Activated naive CD4-positive, alpha-beta T cell (primary cell): ENCODE measurements at regions not wholly inside any gene's neighbourhood (a gene's known extent, or its start where the extent isn't known, plus 50 kb on each side); places are given as distances from the start of the nearest gene placed in this dataset.

Experiments
- DNase-seq, 4 experiments: peaks; one replicate each; lab custom pipeline; 2025; lab: John Stamatoyannopoulos, UW

DNA sequence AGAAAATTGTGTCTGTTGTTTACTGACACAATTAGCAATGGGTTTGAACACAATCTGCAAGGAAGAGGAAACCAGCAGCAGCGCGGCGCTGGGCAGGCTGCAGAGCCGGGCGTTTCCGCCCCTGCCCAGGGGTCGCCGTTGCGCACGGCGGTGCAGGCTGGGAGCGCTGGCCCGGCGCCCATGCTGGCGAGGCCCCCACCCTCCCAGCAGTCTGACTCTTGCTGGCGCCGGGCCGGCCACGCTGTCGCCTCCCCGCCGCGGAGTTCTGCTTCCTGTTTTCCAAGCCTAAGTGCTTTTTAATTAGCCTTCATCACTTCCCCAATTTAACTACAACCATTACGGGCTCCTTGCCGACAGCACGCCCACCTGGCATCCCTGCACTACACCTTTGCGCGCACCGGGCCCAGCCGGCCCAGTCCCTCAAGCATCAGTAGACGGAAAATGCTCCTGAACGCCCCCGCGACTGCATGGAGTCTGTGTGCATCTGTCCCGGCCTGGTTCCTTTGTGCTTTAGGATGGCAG lies 212.1 kb downstream of the GXYLT1 start:
- DNase-seq, result no peak

DNA sequence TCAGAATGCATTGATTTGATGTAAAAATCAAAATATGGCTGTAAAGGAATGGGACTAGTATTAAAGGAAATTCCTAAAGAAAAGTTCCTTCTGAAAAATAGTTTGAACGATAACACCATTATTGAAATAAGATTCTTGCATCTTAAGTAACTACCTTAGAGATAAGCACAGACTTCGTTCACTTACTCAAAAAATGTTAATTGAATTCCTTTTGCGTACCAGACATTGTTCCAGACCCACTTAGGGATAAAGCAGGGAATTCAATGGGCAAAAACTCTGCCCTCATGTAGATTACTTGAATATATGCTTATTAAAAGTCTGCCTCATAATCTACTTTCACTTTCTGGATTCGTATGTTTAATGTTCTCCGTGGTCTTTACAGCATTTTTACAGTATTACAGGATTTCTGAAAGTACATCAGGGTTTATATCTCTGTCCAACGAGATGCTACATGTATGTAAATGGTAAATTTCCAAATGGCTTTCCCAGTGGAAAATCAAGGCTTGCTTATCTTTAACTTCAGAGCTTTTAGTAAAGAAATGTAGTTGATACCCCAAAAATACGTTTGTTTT lies 213.7 kb downstream of the GXYLT1 start:
- no peak for DNase-seq

DNA sequence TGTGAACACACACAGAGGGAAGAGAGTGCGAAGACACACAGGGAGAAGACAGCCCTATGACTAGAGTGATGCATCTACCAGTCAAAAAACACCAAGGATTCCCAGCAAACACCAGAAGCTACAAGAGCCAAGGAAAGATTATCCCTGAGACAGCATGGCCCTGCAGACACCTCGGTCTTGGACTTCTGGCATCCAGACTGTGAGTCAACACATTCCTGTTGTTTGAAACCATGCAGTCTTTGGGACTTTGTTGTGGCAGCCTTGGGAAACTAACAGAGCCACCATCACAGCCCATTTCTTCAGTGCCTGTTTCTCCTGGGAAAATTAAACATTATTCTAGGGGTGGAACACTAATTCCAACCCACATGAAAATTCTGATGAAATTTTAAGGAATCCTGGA lies 220.6 kb downstream of the GXYLT1 start:
- no peak for DNase-seq

DNA sequence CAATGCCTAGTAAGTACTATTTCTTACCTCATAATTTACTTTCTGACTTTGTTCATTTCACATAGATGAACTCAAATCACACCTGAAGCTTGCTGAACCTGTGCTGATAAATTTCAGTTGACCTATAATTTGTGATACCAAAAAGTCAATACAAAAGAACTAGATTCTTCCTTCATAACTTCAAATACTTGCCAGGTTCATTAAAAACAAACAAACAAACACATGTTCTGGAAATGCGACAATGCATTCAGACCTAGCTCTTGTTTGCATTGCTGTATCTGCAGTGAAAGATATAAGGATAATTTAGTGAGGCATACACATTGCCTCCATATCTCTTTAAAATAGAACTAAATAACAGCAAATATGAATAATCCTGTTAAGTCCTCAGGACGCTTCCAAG lies 221.3 kb downstream of the GXYLT1 start:
- no peak for DNase-seq

DNA sequence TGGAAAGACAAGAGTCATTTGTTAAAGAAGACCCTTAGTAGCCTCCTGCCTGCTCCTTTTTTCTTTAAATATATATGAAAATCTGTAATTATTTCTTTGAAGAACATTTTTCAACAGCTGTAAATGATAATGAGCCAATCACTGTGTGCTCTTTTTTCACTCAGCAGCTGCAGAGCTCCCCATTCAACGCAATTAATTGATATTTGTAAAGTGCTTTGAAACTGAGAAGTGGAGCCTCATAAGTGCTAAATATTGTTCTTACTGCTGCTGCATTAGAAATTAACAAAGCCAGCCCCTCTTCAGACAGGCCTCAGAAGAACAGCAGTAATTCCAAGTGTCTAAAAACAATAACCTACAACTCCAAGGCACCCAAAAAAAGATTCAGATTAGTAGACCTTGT lies 224.3 kb downstream of the GXYLT1 start:
- no peak for DNase-seq

DNA sequence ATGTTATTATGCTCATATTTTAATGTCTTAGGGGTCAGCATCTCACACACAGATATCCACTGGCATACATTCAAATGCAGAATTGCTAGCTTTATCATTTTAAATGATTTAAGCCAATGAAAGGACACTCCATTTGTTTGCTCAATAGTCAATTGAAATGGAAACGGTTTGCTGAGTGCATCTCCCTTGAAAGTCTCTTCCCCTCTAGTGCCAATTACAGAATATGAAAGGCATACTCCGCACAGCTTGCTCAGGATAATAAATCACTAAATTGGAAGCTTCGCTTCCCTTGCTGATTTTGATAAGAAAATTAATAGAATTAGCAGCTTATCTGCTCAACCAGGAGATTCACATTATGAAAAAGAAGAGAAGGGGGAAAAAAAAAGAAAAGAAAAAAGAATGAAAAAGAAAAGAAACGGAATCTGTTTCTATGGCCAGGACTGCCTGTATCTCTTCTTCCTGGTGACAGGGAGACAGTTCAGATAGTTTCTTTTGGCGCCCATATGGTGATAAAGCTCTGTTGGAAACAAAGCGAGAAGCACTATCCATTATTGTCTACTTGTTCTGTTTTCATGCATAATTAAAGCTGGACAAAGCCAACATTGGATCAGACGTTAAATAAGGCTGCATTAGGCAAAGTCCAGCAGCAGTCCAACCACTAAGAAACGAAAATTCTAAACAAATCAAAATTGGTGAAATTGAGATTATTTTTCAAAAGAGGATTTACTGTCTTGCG lies 225.0 kb downstream of the GXYLT1 start:
- no peak for DNase-seq

DNA sequence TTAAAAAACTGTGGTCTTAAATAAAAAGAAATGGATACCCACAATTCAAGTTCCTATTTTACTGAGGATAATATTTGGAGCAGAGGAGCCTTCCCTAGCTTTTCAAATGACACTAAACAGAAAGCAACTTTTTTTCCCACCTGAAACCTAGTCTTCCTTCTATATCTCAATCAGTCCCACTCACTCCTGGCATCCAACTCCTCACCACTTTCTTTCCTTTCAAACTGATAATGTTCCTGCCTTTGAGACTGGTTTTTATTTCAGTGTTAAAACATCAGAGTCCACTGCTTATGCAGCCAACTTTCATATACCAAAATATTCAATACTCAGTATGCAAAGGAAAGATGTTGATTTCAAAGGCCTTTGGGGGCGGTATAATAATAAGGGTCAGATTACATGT lies 225.6 kb downstream of the GXYLT1 start:
- no peak for DNase-seq

DNA sequence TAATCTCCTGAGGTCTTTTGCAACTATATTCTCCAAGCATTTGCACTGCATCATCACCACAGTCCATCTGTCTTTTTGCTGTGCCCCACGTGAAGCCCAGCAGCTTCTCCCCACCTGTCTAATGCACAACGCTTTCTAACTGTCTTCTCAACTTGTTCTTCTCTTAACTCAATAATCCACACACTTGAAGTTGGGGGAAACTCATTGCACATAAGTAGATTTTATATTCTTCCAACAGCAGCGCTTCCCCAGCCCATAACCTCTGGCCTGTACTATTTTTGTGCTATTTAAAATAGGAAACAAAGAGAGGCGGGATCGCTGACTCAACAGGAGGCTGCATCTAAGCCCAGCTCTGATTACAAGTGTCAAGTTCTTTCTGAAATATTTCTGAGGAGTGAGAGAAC lies 226.7 kb downstream of the GXYLT1 start:
- DNase-seq, result no peak

DNA sequence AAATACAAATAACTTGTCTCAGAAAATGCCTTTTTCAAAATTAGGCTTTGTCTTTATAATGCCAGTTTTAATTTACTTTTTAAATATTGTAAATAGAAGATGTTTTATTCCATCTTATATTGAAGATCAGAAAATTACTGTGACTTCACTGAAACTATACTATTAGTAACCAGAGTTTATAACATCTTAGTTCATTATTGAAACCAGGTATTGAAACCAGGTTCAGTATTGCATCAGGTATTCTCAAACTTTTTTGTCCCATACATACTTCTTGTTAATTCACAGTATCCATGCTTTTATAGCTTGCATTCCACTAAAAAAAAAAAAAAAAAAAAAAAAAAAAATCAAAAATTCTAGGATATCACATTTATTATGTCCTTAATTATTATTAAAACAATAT lies 227.5 kb downstream of the GXYLT1 start:
- DNase-seq, result no peak

DNA sequence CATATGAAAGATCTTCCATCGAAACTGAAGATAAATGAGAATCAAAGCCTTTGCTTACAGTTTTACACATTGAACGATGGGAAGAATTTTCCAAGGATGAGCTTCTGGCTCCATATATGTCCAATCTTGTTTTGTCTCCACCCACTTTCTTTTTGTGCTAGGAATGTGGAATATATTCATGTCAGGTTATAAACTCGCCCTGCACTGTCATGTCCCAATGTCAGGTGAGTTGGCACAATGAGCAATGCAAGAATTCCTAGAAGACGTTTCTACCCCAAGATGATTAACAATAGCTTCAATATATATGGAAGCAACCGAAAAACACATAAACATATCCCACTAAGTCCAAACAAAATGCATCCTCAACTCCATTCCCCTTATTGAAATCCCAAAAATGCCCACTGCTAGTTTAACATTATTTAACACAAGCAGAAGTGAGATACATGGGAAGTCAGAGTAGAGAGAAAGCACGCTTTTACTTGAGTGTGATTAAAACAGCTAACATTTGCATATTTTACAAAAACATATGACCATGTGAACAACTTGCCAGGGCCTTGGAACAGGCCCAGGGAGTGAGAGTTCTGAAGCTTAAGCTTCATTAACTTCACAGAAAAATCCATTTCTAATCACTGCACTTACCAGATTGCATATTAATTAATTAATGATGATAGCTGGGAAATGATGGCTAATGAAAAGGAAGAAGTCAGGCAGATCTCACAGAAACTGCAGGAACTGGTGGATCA lies 233.9 kb downstream of the GXYLT1 start:
- DNase-seq, result no peak

DNA sequence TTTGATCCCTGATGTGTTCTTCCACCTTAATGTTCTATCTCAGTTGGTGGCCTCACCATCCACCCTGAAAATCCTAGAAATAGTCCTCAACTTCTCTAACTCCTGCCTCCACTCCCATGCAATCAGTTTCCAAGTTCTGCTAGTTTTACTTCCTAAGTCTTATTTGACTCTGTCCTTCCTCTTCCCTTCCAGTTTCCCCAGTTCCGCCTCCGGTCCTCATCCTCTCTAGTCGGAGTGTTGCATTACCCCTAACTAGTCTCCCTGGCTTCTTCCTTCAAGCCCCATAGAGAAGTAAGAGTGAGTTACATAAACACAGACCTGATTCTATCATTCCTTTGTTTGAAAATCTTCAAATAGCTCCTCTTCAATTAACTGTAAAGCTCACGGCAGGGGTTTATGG lies 236.5 kb downstream of the GXYLT1 start:
- no peak for DNase-seq

DNA sequence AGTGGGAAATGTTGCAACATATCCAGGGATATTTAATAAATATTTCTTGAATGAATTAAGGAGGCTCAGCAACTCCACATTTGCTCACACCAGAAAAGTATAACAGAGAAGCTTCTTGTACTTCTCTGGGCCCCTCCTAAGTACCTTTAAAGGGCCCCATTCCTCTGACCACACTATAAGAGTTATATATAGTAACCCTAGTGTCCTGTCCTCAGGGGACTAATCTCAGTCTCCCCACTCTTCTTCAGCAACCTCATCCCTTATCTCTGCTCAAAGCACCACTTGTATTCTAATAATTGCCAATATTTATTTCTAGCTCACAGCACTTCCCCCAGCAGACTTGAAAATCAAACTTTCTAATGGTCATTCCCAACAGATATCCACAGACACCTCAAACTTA lies 237.1 kb downstream of the GXYLT1 start:
- no peak for DNase-seq

DNA sequence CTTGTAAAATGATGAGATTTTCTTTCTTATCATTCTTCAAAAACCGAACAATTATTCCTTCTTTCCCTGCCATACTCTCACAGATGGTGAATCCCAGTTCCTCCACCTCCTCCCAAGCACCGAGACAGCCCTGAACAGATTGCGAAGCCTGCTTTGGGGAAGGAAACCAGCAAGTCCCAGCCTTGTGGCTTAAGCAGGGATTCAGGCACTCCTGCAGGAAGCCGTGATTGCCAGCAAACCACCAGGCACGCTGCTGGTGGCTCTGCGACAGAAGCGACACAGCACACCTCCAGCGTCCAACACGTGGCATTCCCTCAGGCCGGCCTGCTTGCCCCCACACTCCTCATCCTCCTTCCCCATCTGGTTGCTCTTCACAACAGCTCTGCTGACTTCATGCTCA lies 237.7 kb downstream of the GXYLT1 start:
- DNase-seq, result no peak

DNA sequence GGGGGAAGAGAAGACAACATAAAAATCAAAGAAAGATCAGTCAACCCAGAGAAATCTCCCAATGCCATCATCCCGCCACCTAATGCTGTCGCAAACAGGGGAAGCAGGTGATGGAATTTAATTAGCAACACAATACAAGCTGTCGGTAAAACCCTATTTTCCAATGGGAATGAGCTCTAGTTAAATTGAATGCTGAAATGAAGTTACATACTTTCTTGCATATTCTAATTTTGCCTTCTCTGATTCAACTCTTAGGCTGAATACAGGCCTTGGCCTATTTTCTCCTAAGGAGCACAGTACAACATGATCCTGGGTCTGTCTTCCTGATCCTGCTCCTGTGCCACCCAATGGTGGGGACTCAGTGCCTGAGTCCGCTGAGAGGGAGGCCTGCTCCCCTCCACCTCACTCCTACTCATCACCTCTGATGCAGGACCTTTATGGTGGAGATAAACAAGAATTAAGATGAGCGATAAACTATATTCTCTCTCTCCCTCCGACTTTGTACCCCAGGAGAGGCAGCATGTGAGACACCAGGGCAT lies 238.8 kb downstream of the GXYLT1 start:
- DNase-seq, result no peak

DNA sequence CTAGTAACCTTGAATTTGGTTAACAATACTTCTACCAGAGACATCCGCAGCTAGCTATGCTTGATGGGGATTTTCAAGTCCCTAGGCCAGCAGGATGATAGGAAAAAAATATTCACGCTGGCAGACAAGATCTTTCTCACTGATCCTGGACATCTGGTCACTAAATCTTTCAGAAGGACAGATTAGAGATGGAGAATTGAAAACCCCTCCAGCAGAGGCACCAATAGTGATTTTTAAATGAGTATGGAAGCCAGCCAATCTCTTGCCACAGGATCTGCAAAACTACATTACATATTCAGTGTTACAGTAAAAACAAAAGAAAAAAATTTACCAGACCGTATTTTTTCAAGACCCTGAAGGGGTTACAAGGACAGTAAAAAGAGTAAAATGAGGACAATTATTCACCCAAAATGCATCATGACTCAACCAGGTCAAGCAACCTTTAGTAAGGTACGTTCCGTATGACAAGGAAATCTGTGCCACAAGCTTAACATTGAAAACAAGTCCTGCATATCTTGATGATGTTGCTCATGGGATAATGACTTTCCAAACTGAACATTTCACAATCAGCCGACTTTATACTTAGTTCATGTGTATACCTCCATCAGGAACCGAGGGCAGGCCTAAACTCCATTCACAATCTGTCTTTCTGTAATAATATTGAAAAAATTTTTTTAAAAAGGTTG lies 239.5 kb downstream of the GXYLT1 start:
- no peak for DNase-seq

DNA sequence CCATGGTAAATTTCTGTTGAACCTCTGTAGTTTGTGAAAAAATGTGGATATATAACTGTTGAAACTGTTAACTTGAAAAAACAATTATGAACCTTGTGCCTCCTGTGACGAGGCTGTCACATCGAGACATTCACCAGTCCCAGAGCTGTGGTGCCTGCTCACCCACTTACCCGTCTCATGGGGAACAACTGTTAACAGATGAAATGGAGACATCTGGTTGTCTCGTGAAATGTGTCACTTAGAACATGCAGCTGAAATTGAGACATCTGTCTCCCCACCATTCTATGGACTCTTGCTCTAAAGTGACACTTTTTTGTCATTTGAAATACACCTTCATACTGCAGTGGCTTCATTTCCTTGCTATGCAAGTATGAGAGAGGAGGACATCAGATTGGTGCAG lies 240.6 kb downstream of the GXYLT1 start:
- no peak for DNase-seq

DNA sequence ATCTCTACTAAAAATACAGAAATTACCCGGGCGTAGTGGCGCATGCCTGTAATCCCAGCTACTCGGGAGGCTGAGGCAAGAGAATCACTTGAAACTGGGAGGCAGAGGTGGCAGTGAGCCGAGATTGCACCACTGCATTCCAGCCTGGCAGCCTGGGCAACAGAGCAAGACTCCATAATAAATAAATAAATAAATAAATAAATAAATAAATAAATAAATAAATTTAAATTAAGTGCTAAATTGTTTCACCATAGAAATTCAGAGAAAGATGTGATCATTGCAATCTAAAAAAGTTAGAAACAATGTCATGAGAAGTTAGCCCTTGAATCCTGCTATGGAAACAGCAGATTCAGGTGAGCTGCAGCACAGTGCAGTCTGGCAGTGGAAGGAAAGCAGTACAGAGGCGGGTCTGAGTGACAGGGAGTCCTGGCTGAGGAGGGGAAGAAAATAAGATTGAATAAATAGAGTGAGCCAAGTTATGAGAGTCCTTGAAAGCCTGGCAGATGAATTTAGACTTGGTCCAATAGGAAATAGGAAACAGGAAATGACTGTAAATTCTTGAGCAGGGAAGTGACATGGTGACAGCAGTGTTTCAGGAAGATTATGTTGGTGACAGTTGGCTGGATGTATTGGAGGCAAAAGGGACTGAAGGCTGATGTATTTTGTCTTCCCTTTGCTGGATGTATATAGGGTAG lies 241.5 kb downstream of the GXYLT1 start:
- no peak for DNase-seq

DNA sequence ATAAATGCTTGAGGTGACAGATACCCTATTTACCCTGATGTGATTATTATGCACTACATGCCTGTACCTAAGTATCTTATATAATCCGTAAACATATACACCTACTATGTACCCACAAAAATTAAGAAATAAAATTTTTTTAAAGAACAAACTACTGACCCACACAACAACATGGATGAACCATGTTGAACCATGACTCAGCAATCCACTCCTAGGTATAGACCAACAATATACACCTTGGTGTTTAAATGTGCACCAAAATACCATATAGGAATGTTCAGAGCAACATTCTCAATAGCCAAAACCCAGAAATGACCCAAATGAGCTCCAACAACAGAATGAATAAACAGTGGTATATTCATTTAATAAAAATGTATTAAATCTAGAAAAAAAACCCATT lies 245.1 kb downstream of the GXYLT1 start:
- DNase-seq, result no peak

DNA sequence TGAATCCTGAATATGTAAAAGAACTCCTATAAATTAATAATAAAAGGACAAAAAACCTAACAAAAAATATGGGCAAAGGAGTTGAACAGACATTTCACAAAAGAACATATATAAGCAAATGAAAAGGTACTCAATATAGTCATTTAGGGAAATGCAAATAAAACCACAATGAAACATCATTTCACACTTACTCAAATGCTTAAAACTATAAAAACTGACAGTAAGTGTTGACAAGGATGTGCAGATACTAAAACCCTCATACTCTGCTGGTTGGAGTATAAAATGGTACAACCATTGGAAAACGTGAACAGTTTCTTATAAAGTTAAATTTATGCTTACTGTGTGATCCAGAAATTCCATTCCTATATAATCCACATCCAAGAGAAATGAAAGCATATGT lies 247.1 kb downstream of the GXYLT1 start:
- DNase-seq, result no peak

DNA sequence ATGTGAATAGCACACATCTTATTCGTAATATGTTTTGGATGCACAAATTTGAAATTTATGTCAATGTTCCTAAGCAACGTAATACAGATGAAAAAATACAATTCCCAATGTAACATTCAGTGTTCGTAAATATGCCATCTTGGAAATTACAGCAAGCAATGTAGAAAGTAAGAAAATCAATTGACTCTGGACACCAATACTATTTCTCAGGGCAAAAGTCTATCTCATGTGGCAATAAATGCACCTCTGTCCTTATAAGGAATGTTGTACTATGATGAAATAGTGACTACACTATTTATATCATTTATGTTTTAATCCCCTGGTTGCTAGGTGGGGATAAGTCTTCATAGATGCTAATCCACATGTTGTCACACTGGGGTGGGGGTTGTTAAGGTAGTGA lies 251.2 kb downstream of the GXYLT1 start:
- DNase-seq, result no peak

DNA sequence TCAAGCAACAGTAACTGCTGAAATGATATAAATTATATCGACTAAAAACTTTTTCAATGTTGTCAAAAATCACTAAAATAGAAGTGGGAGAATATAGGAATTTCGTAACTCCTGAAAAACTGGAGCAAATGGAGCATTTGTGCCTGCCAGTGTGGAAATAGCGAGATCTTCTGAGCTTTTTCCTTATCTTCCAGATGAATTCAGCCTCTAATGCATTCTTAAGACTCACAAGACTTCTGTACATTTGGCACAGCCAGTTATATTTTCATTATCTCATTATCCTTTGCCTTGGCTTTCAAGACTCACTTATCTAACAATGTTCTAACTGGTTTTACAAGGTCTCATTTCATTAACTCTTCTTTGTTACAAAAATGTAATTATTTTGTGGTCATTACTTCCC lies 252.4 kb downstream of the GXYLT1 start:
- DNase-seq, result no peak

DNA sequence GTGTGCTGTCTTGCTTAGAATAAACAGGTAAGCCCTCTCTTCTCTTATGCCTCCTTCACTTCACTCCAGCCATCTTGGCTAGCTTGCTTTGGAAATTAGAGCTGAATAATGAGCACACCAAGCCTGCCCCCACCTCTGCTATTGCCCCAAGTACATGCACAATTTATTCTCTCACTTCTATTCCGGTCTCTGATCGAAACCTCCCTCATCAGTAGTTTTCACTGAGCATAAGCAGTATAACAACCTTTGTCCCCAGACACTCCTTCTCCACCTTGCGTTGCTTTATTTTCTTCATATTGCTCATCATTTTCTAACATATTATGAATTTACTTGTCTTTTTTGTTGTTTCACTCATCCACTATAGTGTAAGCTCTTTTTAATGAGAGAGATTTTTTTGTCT lies 253.4 kb downstream of the GXYLT1 start:
- DNase-seq, result no peak
